GM21737 (cell line): ENCODE measurements at regions not wholly inside any gene's neighbourhood (a gene's known extent, or its start where the extent isn't known, plus 50 kb on each side); places are given as distances from the start of the nearest gene placed in this dataset.

ENCODE experiments used
- ATAC-seq: cut with Tn5 transposase; IDR thresholded peaks from one replicate; pipeline ENCODE4 v1.9.1; 2021; ENCODE audit warnings: mild to moderate bottlenecking, moderate library complexity; ENCODE audit not compliant: unreplicated experiment

DNA sequence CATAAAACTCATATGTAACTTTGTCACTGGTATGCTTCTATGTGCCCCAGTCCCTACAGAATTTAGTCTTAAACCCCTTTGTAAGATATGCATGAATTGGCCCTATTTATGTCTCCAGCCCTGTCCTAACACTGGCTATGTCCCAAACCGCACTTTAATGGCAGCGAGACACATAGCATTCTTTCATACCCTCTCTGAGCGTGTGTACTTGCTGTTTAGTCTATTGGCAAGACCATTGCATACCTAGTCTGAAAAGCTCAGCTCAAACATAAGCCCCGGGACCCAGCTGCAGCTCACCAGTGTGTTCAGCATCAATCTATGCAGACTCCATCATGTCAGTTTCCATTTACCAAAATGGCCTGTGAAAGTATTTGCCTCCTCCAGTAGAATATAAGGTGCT, 1018.4 kb upstream of the TENM3 start:
- ATAC-seq: no peak

DNA sequence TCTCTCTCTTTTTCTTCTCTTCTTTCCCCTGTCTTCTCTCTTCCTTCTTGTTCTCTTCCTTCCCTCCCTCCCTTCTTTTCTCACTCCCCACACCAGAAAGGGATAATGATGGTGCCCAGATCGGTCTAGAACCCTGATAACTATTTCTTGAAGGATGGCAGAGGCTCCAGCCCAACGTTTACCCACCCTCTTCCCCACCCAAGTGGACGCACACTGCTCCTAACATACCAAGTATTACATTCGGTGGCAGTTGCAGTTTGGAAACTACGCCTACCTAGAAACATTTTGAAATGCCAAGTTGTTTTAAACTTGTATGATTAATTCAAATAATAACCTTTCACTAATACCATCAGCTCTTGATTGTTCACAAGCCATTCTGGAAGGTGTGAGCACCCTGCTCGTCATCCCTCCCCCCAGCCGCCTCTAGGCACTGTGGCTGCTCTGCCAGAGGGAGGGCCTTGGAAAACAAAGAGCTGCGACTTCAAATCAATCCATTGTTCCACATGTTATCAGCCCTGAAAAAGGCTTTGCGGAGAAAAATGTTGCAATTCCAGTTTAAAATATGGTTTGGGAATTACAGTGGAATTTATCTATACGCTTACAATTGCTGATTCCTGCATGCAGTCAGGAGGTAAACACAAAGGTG, 1017.5 kb upstream of the TENM3 start:
- no peak for ATAC-seq

DNA sequence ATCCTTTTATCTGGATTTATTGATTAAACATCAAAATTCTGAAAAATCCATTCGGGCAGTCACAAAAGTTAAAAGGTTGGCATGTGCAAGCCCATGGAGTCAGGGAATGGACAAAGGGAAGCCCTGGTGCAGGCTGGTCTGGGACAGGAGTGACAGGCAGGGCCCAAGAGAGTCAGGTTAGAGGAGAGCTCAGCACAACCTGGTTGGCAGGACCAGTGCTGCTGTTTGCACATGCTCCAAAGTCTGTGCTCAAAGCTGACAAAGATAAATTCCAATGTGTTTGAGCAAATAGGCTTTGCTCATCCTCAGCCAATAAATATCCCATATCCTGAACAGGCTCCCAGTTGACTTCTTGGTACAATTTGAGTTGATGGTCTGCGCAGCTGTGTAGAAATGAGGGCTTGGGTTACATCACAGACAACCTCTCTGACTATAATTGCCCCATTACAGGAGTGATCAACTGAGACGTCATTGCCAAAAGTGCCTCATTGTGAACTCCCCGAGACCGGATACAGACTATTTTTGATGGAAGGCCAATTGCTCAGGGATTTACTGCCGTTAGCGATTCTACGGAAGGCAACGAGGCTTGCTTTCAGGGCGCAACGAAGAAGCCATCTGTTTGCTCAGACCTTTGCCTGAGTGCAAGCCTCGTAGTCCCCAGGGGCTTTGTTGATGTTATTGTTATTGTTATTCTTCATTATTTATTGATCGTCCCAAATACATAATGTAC, 1008.1 kb upstream of the TENM3 start:
- ATAC-seq: no peak

DNA sequence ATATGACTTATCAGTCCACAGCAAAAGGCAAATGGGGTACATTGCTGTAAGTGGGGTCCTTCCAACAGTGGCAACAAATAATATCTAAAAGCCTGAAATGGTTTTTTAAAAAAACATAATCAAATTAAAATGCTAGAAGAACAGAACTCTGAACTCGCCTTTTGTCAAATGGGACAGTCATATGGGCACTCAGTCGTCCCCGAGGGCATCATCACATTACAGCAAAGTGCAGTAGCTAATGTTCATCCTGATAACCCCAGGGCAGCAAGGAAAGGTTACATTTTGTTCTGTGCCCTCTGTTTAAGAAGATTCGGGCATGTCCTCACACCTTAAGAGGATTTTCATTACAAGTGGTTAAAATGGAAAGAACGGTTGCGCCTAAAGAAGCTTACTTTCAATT, 997.9 kb upstream of the TENM3 start:
- no peak for ATAC-seq

DNA sequence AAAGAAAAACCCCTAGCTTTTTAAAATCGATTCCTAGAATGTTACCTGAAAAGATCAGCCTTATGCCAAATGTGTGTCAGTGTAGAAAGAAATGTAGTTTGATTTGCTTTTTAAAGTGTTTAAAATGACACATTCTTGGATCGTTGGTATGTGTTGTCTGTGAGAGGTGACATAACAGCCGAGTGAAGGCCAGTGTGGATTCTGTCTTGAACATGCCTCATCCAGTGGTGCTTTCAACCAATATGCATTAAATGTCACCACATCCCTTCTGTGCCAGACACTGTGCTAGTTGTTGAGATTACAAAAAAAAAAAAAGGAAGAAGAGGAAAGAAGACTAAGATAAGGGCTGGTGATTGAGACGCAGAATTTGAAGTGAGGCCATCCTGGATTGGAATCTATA, 994.2 kb upstream of the TENM3 start:
- no peak for ATAC-seq

DNA sequence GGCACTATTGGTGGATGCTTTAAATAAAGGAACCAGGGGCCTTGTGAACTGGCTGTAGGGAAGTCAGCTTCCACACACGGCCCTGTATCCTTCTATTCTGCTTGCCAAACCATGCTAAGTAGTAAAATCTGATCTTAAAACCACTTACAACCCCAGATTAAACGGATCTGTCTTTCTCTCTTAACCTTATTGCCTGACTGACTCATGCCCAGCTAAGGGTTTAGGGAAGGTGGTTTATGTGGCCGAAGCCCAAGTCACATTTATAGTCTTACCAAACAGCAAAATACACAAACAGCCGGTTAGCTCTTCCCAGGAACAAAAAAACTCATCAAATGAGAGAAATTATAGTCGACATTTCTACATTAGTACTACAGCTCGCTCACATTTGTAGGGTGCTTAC, 988.4 kb upstream of the TENM3 start:
- ATAC-seq: no peak

DNA sequence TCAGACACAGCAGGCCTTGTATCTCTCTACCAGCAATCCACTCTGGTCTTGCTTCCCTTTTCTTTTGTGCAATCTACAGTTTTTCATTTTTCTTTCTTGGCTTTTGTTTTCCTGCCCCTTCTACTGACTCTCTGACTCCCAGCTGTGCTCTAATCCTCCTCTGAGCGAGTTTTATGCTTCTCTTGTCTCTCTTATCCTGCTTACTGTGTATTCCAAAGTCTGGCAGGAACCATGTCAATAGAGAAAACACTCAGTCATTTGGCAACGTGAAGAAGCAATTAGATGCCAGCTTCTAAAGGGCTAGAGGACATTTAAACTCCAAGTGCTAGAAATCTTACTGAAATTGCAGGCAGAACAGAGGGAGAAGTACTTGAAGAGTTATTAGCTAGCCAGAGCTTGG, 984.6 kb upstream of the TENM3 start:
- no peak for ATAC-seq

DNA sequence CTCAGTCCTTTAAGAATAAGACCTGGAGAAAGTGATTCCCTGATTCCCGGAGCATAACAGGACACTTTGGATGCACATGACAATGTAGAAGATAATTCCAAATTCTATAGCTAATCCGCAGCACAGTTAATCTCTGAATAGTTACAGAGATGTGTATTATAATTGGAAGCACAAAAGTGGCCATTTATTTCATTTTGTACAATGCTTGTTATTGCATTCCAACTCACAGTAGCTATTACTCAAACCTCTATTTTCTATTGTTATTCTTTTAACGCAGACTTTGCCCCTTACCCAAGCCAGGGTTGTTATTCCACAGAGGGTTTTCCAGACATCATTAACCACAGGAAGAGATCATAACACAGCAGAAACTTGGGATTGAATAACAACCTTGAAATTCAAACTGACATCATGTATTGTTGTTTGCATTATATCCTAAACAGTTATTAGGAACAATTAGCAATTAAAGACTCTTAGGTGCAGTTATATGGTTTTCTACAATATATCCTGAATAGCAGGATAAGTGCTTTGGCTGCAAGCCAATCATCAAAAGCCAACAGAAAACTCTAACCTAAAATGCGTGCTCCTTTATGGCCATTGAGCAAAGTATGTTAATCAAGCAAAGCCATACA, 984.0 kb upstream of the TENM3 start:
- no peak for ATAC-seq

DNA sequence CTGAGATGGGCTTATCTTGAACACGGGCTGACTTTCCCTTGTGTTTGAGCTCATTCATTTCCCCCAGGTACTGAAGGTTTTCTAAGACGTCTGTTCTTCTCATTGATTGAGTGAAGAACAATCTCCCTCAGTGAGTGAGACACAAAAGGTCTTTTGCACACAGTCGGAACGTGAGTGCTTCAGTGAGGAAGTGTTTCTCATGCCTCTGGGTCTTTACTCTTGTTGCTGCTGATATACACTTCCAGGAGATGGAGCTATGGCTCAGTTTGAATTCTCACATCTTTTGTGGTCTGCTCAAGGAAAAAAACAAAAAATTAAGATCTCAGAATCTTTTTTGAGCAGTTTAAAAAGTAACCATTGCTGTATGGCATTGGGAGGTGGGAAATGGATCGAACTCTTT, 981.9 kb upstream of the TENM3 start:
- no peak for ATAC-seq

DNA sequence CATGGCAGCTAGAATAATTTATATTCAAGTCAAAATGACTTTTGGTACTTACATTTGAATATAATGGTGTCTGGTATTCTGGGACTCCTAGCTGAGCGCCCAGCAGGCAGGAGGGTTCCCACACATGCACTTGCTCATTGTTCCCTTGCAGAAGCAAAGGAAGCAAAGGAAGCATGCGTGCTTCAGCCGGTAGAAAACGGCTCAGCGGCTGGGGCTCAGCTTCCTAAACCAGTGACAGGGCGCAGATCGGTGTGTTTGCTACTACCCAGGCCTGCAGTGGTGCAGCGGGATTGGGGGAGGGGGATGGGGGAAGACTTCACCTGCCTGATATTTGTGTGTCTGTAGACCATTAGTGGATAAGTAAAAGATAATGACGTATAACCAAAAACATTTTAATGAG, 978.3 kb upstream of the TENM3 start:
- ATAC-seq: no peak

DNA sequence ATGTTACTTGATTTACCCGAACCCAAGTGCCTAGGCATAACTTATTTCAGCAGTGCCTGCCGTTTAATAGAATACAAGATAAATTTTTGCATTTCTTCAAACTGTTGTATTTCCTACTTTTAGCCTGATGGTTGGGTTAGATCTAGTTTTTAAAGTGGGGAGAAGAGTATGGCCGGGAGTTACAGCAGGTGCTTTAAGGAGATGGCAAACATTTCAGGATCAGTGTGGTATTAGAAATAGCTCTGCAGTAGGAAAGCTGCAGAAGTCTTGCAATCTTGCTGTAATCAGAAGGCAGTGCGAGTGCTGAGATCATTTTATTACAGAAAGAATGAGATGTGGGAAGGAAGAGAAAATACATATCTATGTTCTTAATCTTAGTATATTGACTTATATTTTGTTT, 977.8 kb upstream of the TENM3 start:
- ATAC-seq: no peak

DNA sequence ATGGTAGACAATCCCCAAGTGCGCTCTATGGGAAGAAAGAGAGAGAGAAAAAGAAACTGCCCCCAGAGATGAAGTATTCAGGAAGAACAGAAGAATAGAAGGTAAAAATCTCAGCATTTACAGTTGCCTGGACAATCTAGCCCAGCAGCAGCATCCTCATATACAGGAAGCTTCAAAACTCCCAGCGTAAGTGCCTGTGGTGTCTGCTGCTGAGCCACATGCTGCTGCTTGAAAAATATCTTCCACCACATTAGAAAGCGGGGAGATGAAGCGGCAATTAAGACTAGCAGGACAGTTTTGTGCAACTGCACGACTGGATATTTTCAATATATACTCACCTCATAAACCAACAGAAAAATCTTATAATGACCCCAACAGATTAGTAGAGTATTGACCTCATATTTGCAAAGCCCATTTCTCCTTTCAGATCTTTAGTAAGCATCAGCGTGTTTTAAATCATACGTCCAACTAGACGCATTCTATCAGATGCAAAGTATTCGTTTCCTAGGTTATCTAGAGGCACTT, 972.0 kb upstream of the TENM3 start:
- no peak for ATAC-seq

DNA sequence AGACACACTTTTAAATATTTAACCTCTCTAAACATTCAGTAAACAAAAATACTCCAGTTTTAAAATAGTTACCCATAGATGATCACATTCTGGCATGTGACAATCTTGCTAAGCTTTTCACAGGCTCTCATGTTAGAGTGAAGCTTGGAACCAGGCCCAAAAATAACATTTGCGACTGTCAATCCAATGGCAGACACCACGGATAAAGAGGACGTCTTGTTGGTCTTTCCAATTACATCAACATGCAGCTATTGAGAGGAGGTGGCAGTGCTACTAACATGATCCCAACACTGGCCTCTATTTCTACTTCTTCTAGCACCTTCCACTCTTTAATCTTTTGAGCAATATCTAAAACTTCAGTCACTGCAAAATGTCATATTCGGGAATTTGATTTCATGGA, 970.8 kb upstream of the TENM3 start:
- no peak for ATAC-seq

DNA sequence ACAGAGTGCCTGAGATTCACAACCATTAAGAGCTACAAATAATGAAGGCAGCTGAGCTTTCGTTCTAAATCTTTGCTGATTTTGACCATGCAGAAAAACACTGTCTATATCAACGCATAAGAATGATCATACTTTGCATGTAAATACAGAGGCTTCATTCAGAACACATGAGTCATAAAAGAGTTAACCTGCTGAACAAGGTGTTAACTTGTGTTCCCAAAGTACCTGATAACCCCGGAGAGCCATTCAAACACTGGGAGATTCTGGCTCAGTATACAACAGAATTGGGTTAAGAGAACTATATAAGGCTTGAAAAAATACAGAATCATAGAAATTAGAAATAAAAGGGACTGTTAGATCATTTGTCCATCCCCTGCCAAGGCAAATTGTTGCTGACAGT, 964.3 kb upstream of the TENM3 start:
- no peak for ATAC-seq

DNA sequence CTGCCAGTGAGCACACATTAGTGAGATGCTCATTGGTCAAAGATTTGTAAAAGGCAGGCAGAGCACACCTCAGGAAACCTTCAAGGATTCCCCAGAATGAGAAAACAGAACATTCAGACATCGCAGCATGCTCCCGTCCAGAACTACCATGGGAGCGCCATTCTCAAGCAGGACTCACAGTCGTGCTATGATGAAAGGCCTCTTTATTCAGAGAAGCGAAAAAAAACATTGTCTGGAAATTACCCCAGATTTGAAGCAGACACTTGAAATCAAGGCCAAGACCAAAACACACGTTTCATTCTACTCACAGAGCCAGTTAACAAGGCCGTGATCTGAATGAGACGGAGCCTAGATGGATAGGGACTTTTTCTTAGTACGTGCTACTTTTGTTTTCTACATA, 961.8 kb upstream of the TENM3 start:
- no peak for ATAC-seq

DNA sequence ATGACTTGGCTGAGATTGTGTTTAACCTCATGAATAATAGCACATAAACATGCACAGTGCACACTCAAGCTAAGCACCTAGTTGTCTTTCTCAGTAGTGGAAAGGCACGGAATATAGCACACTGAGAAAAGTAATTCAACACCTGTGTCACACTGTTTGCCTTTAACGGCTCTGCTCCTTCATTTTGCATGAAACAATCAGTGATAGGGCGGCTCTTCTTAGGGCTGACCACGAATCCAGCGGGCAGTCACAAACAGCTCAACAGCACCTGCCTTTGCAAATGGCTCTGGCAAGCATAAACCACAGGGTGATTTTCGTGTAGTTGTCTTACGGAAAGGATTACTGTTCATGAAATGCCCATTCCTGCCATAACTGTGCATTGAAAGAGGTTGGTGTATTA, 954.0 kb upstream of the TENM3 start:
- no peak for ATAC-seq

DNA sequence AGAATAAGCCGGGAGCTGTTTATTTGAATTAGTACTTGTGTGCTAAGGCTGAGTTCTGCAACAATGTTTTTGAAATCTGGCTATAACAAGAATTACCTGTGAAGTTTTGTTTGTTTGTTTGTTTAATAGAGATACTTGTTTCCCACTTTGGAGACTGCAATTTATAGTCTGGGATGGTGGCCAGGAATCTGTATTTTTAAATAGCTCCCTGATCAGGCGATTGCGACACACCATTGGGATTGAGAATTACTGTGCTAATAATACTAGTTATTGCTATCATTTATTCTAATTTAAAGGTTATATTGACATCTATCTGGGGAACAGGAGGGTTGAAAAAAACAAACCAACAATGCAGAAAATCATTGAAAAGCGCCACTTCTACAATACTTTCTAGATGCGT, 951.6 kb upstream of the TENM3 start:
- ATAC-seq: no peak

DNA sequence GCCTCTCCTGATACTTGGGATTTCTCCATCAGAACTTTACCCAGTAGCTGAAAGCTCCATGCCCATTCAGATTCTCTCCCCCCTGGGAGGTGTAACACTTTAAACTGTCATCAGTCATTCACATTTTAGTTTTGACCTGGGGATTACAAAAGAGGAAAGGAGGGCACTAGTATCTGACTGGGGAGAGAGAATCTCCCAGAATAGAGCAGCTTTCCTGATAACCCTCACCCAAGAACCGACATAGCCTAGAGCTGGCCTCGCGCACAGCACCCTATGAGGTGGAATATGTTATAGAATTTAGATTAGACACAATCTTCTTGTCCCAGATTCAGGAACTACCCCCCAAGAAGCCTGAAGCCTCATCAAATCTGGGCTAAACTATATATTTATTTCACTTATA, 950.2 kb upstream of the TENM3 start:
- ATAC-seq: no peak

DNA sequence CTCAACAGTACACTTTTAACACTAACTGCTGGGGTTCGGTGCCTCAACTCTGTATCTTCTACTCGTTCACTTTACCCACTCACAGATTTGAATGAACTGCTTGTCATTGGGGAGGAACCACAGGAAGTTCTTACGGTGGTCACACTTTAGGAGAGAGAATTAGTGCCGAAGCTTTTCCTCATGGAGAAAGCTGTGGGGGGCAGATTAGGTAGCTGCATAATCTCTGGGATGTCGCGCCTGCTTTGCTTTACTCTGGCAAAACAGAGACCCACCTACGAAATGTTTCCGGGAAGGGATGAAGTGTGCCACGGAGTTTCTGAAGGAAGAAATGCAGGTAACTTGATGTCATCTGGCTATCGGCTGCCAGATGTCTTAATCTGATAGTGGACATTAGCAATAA, 949.7 kb upstream of the TENM3 start:
- no peak for ATAC-seq

DNA sequence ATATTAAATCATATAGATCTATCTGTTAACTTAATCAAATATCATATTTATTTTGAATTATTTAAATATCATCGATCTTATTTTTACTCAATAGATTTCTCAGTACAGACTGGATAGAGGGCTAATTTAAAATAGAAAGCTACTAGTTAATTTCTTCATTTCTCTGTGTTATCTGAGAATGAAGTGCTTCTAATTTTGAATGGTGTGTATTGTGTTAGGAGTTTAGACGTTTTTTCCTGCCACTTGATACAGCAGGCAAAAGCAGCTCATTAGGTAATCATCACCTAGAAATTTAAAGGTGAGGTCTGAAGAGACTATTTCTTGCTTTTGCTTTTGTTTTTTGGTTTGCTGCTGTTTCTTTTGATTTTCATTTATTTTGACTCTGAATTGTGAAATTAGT, 948.8 kb upstream of the TENM3 start:
- no peak for ATAC-seq

DNA sequence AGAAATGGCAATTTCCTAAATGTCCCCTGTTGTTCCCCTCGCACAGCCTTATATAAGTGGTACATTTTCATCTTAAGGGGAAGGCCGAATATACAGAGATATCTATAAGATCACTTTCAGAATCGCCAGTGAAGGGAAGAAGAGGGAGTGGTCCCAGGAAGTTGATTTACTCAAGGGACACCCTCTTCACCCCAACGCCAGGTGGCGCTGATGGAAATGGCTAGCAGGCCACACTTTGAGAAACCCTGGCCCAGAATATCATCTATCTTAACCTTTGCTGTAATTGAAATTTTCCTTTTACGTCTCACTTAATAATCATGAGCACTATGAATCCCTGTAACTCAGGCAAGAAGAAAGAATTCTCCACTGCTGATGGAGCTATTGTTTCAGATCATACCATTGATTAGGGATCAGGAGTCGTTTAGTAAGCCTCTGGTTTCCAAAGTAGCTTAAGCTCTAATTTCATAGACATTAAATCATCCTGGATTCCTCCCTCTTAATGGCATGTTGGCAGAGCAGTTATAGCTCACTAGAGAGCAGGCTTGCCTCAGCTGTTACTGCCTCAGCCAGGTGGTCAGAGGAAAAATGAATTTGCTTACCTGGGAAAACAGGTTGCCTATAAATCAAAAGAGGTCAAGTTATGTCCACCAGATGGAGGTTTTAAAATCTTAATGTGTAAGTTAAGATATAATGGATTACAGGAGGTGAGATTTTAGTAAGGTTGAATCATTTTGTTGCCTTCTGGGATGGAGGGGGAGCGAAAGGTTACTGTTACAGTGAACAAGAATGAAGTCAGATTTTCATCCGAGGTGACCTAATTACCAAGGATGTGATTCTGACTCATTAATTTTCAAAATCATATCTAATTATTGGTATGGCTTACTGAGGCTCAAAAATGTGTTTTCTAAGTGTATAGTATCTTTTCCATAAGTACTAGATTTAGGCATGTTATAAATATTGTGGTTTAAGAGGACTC, 941.2 kb upstream of the TENM3 start:
- no peak for ATAC-seq
